ENCODE measurements at regions not wholly inside any gene's neighbourhood (a gene's known extent, or its start where the extent isn't known, plus 50 kb on each side); places are given as distances from the start of the nearest gene placed in this dataset.

DNA sequence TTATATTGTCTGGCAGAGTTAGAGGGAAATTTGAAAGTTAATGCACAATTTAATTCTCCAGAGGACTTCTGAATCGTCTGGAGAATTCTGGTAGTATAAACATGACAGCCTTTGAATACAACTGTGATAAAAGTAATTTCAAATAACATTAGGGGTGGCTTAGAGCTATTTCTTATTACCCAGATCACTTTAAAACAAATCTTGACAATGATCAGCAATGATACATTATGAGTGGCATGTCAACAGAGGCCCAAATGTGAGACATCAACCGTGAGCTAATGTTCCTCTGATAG is 259.1 kb downstream of the HACE1 start:
- Histone ChIP-seq H2BK15ac (ENCODE audit: low read length) (no peak overlapping the region), H4K8ac (ENCODE audit: extremely low read depth, insufficient read depth, low read length) (no peak overlapping the region), H3K27ac (ENCODE audit: low read depth, low read length) (no peak overlapping the region), H4K5ac (ENCODE audit: insufficient read length, low read depth, low read length) (no peak overlapping the region), H3K79me1 (ENCODE audit: low read depth, low read length) (no peaks in the 10 kb centered on the region), H3K18ac (ENCODE audit: extremely low read depth, low read length) (no peak overlapping the region), H4K91ac (replicated peaks; ENCODE audit: insufficient read length, low read length) (no peak overlapping the region), H3K9ac (replicated peaks in 1 of 4; ENCODE audit: extremely low read depth in 1 of 4, low read depth in 3 of 4, low read length in 3 of 4) (no peak overlapping the region), H2BK120ac (replicated peaks; ENCODE audit: low read depth, low read length) (no peak overlapping the region), H4K20me1 (replicated peaks in 1 of 2; ENCODE audit: control insufficient read depth in 1 of 2, insufficient read depth in 2 of 2, low read length in 2 of 2) (no peaks in the 10 kb centered on the region), H2AFZ (ENCODE audit: low read length) (no peak overlapping the region), H3K23me2 (ENCODE audit: low read depth, low read length) (no peaks in the 10 kb centered on the region), H2AK5ac (ENCODE audit: low read depth, low read length) (no peak overlapping the region), H3K79me2 (ENCODE audit: control insufficient read depth in 1 of 2, insufficient read depth in 2 of 2, low read length in 2 of 2) (no peaks in the 10 kb centered on the region), H2BK12ac (ENCODE audit: low read depth, low read length) (no peak overlapping the region), H2BK20ac (ENCODE audit: low read length) (no peak overlapping the region), H3K4me2 (ENCODE audit: insufficient read depth in 1 of 2, low read depth in 2 of 2, low read length in 2 of 2) (no peak overlapping the region), H3K14ac (ENCODE audit: insufficient read length) (no peak overlapping the region), H3K56ac (replicated peaks; ENCODE audit: insufficient read length, low read depth, low read length) (no peak overlapping the region), H3K36me3 (ENCODE audit: control insufficient read depth in 2 of 4, insufficient read depth in 4 of 4, low read length in 3 of 4) (no peaks in the 10 kb centered on the region), H2BK5ac (ENCODE audit: low read depth, low read length) (no peak overlapping the region), H3K27me3 (replicated peaks in 1 of 4; ENCODE audit: control insufficient read depth in 3 of 4, extremely low read depth in 1 of 4, insufficient read depth in 3 of 4, low read length in 3 of 4) (no peaks in the 10 kb centered on the region), H3K4me3 (ENCODE audit: extremely low read depth in 1 of 4, insufficient read depth in 2 of 4, low read depth in 3 of 4, low read length in 4 of 4) (no peak overlapping the region), H3K23ac (ENCODE audit: insufficient read length) (no peak overlapping the region), H3K9me3 (ENCODE audit: insufficient read depth in 2 of 2, low read depth in 1 of 2, low read length in 1 of 2) (no peaks in the 10 kb centered on the region), H3K4me1 (replicated peaks in 1 of 4; ENCODE audit: control insufficient read depth in 3 of 4, insufficient read depth in 4 of 4, low read length in 3 of 4) (peaks cover 0 to 3% (median 0%) of the 10 kb centered on the region in 4 experiments; a peak in 1 of 7 replicates), H3K4ac (replicated peaks; ENCODE audit: insufficient read length, low read depth, low read length) (no peak overlapping the region)
- CTCF ChIA-PET (ENCODE audit: partially characterized antibody), result interaction anchor here (0.6 kb wide), 1 partner anchor 217 kb away, joined by 3 read pairs; no protein-coding TSS in a partner anchor
- TF ChIP-seq SIX5 (IDR thresholded peaks at IDR 0.05; ENCODE audit: low read depth, low read length), result no peak
- no peak for TF ChIP-seq CEBPB (IDR thresholded peaks at IDR 0.05; ENCODE audit: low read depth, low read length)
- TF ChIP-seq FOSL1 (IDR thresholded peaks at IDR 0.05; ENCODE audit: insufficient read depth, low read depth, low read length), result no peak
- no peak for TF ChIP-seq EZH2 (IDR thresholded peaks at IDR 0.05; ENCODE audit: low read depth, low read length, severe bottlenecking)
- TF ChIP-seq TCF12 (IDR thresholded peaks at IDR 0.05; ENCODE audit: low read depth, low read length), result no peak
- TF ChIP-seq SIRT6 (IDR thresholded peaks at IDR 0.05; ENCODE audit: low read length), result no peak
- no peak for TF ChIP-seq CBX8 (IDR thresholded peaks at IDR 0.05; ENCODE audit: borderline replicate concordance, low read depth, low read length)
- no peak for TF ChIP-seq SIN3A (conservative IDR thresholded peaks at IDR 0.05 in 1 of 2, IDR thresholded peaks at IDR 0.05 in 1 of 2; ENCODE audit: low read depth in 1 of 2, low read length in 2 of 2)
- no peak for TF ChIP-seq SAP30 (IDR thresholded peaks at IDR 0.05; ENCODE audit: insufficient read depth, insufficient replicate concordance, low read length)
- TF ChIP-seq JUND (IDR thresholded peaks at IDR 0.05; ENCODE audit: low read length), result no peak
- TF ChIP-seq, protein P1, sequence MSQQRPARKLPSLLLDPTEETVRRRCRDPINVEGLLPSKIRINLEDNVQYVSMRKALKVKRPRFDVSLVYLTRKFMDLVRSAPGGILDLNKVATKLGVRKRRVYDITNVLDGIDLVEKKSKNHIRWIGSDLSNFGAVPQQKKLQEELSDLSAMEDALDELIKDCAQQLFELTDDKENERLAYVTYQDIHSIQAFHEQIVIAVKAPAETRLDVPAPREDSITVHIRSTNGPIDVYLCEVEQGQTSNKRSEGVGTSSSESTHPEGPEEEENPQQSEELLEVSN (IDR thresholded peaks at IDR 0.05), result no peak
- no peak for TF ChIP-seq EP300 (IDR thresholded peaks at IDR 0.05; ENCODE audit: borderline replicate concordance in 1 of 2, low read depth in 2 of 2, low read length in 2 of 2)
- no peak for TF ChIP-seq NRF1 (IDR thresholded peaks at IDR 0.05; ENCODE audit: low read depth, low read length)
- DNase-seq (ENCODE audit: low read depth in 1 of 2, low spot score in 2 of 2) (no peak), FAIRE-seq (no peak)
- POLR2A ChIA-PET (ENCODE audit: partially characterized antibody), result no interaction called here
- 85% methylated on average over 2 of the region's 2 CpGs; no CpG with 5 or more reads in 1 of the 2 experiments for WGBS, 2 experiments (ENCODE audit: extremely low coverage in 1 of 2, insufficient coverage in 1 of 2, insufficient read length in 1 of 2, insufficient replicate concordance in 2 of 2, low coverage in 1 of 2, low lambda C conversion rate in 2 of 2, missing lambda C conversion rate in 1 of 2)

Measured in H1 (cell line).